Neural progenitor cell (in vitro differentiated cells): ENCODE measurements at regions not wholly inside any gene's neighbourhood (a gene's known extent, or its start where the extent isn't known, plus 50 kb on each side); places are given as distances from the start of the nearest gene placed in this dataset.
"Not testable (repeated sequence)": the region's sequence is repeated elsewhere in the genome, so short reads cannot be mapped to it uniquely, and the experiment has no call there.

Source experiments
- DNase-seq: peaks from one replicate; pipeline ENCODE4 v3.0.0-alpha.2; 2016; ENCODE audit warnings: low spot score
- H2AFZ ChIP-seq: fragments of 200-600 bp; sonication (generic); replicated peaks from 2 replicates; pipeline ENCODE4 v1.6.1; 2016; ENCODE audit warnings: antibody characterized with exemption
- H3F3A ChIP-seq: fragments of 200-600 bp; sonication (generic); 2 replicates; pipeline ENCODE4 v1.6.1; 2016; ENCODE audit warnings: antibody characterized with exemption, low read depth
- H3K27ac ChIP-seq: fragments of 200-600 bp; sonication (generic); 2 replicates; pipeline ENCODE4 v1.5.1; 2016; ENCODE audit warnings: mild to moderate bottlenecking
- H3K27me3 ChIP-seq: fragments of 200-600 bp; sonication (generic); 2 replicates; pipeline ENCODE4 v1.6.1; 2016; ENCODE audit warnings: mild to moderate bottlenecking, moderate library complexity
- H3K36me3 ChIP-seq: fragments of 200-600 bp; sonication (generic); 2 replicates; pipeline ENCODE4 v1.5.1; 2016
- H3K4me1 ChIP-seq: fragments of 200-600 bp; sonication (generic); 2 replicates; pipeline ENCODE4 v1.6.1; 2016; ENCODE audit warnings: mixed run types
- H3K4me2 ChIP-seq: fragments of 200-600 bp; sonication (generic); 2 replicates; pipeline ENCODE4 v1.6.1; 2016
- H3K4me3 ChIP-seq: fragments of 200-600 bp; sonication (generic); 2 replicates; pipeline ENCODE4 v1.5.1; 2016
- H3K79me2 ChIP-seq: fragments of 200-600 bp; sonication (generic); 2 replicates; pipeline ENCODE4 v1.6.1; 2016; ENCODE audit warnings: low read depth
- H3K9ac ChIP-seq: fragments of 200-600 bp; sonication (generic); 2 replicates; pipeline ENCODE4 v1.6.1; 2016
- H3K9me3 ChIP-seq: fragments of 200-600 bp; sonication (generic); 2 replicates; pipeline ENCODE4 v1.5.1; 2016; ENCODE audit warnings: low read depth
- H4K20me1 ChIP-seq: fragments of 200-600 bp; sonication (generic); 2 replicates; pipeline ENCODE4 v1.6.1; 2016; ENCODE audit warnings: low read depth
- H3K27ac Mint-ChIP-seq: 3 replicates; pipeline ENCODE4 v1.8.0; 2021; ENCODE audit warnings: mixed read lengths
- H3K27me3 Mint-ChIP-seq: 2 replicates; pipeline ENCODE4 v1.8.0; 2022; ENCODE audit warnings: low read depth, mild to moderate bottlenecking, inconsistent platforms, moderate library complexity, mixed read lengths; ENCODE audit not compliant: insufficient read depth
- H3K36me3 Mint-ChIP-seq: 3 replicates; pipeline ENCODE4 v1.8.0; 2021; ENCODE audit warnings: mixed read lengths
- H3K4me1 Mint-ChIP-seq: 3 replicates; pipeline ENCODE4 v1.8.0; 2021; ENCODE audit warnings: mixed read lengths
- H3K4me3 Mint-ChIP-seq: 3 replicates; pipeline ENCODE4 v1.8.0; 2021; ENCODE audit warnings: mild to moderate bottlenecking, moderate library complexity, mixed read lengths
- H3K9me3 Mint-ChIP-seq: 3 replicates; pipeline ENCODE4 v1.8.0; 2020; ENCODE audit warnings: mixed read lengths
- EZH2 ChIP-seq: fragments of 200-600 bp; sonication (generic); IDR thresholded peaks from 2 replicates; pipeline ENCODE4 v1.6.1; 2017; ENCODE audit warnings: antibody characterized with exemption, mild to moderate bottlenecking, moderate library complexity
- EZH2phosphoT487 ChIP-seq: fragments of 200-600 bp; sonication (generic); IDR thresholded peaks from 2 replicates; pipeline ENCODE4 v1.6.1; 2017; ENCODE audit warnings: antibody characterized with exemption
- TF ChIP-seq, protein P1 (sequence below): fragments of 200-600 bp; sonication (generic); IDR thresholded peaks from 2 replicates; pipeline ENCODE4 v1.5.1; 2017; ENCODE audit warnings: antibody characterized with exemption, mild to moderate bottlenecking

GRCh38 chr14:105635560-105635959, 109.2 kb downstream of the TMEM121 start:
- Mint-ChIP-seq H3K9me3 (peaks cover 32% of the 10 kb centered on the region), H3K36me3 (peaks cover 2% of the 10 kb centered on the region), H3K27ac (no peak overlapping the region), H3K27me3 (peaks cover 7% of the 10 kb centered on the region), H3K4me3 (no peak overlapping the region), H3K4me1 (no peaks in the 10 kb centered on the region)
- Histone ChIP-seq H3K4me3 (no peak overlapping the region), H2AFZ (no peak overlapping the region), H3K4me2 (no peak overlapping the region), H3K4me1 (no peaks in the 10 kb centered on the region), H3K9ac (no peak overlapping the region), H4K20me1 (no peaks in the 10 kb centered on the region), H3K27me3 (no peaks in the 10 kb centered on the region), H3F3A (no peaks in the 10 kb centered on the region), H3K36me3 (no peaks in the 10 kb centered on the region), H3K79me2 (no peaks in the 10 kb centered on the region), H3K27ac (no peak overlapping the region), H3K9me3 (no peaks in the 10 kb centered on the region)
- no peak for TF ChIP-seq EZH2phosphoT487
- TF ChIP-seq, protein P1, sequence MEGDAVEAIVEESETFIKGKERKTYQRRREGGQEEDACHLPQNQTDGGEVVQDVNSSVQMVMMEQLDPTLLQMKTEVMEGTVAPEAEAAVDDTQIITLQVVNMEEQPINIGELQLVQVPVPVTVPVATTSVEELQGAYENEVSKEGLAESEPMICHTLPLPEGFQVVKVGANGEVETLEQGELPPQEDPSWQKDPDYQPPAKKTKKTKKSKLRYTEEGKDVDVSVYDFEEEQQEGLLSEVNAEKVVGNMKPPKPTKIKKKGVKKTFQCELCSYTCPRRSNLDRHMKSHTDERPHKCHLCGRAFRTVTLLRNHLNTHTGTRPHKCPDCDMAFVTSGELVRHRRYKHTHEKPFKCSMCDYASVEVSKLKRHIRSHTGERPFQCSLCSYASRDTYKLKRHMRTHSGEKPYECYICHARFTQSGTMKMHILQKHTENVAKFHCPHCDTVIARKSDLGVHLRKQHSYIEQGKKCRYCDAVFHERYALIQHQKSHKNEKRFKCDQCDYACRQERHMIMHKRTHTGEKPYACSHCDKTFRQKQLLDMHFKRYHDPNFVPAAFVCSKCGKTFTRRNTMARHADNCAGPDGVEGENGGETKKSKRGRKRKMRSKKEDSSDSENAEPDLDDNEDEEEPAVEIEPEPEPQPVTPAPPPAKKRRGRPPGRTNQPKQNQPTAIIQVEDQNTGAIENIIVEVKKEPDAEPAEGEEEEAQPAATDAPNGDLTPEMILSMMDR, result no peak
- TF ChIP-seq EZH2, result no peak
- DNase-seq, result no peak

DNA sequence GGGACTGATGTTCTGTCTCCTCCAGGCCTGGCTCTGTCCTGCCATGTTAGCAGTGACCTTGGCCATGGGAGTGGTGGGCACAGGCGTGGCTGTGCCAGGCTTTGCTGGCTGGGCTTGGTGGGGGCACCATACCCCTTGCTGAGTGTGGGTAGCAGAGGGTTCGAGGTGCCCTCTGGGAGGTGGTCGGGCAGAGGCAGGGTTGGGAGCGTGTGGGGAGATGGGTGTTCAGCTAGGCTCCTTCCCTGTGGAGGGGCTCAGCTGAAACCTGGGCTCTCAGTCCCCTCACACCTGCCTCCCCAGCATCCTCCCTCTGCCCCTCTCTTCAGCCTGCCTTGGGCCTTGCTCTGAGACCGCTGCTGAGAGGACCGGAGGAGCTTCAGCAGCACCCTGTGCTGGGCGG, 109.6 kb downstream of the TMEM121 start:
- H3K9me3 ChIP-seq, H3K27me3 Mint-ChIP-seq, H3K27ac Mint-ChIP-seq, H2AFZ ChIP-seq, H3K36me3 ChIP-seq, H3K4me1 ChIP-seq, H4K20me1 ChIP-seq, H3K4me3 ChIP-seq, H3K4me3 Mint-ChIP-seq, H3K9ac ChIP-seq, H3K27me3 ChIP-seq, H3K79me2 ChIP-seq, H3F3A ChIP-seq, H3K27ac ChIP-seq, H3K4me2 ChIP-seq, DNase-seq, H3K36me3 Mint-ChIP-seq, H3K4me1 Mint-ChIP-seq: not testable (repeated sequence)
- H3K9me3 Mint-ChIP-seq, result peaks cover 29% of the 10 kb centered on the region

DNA sequence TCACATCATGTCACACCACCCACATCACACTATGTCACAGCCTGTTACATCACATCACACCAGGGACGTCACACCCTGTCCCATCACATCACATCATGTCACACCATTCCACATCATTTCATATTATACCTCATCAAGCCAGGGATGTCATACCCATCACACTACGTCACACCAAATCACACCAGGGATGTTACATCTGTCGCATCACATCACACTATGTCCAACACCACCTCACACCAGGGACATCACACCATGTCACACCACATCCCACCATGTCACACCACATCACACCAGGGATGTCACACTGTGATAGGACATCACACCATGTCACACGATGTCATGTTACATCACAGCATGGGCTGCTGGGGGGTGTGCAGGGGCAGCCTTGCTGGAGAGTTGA, 110.6 kb downstream of the TMEM121 start:
- Mint-ChIP-seq H3K27me3 (peaks cover 4% of the 10 kb centered on the region), H3K4me1 (no peaks in the 10 kb centered on the region), H3K4me3 (no peak overlapping the region), H3K36me3 (peaks cover 2% of the 10 kb centered on the region), H3K9me3 (peaks cover 30% of the 10 kb centered on the region), H3K27ac (no peak overlapping the region)
- Histone ChIP-seq H3K27me3 (no peaks in the 10 kb centered on the region), H3K9ac (no peak overlapping the region), H3F3A (no peaks in the 10 kb centered on the region), H3K9me3 (no peaks in the 10 kb centered on the region), H3K79me2 (no peaks in the 10 kb centered on the region), H3K4me2 (no peak overlapping the region), H3K4me1 (no peaks in the 10 kb centered on the region), H3K27ac (no peak overlapping the region), H2AFZ (no peak overlapping the region), H3K36me3 (no peaks in the 10 kb centered on the region), H4K20me1 (no peaks in the 10 kb centered on the region), H3K4me3 (no peak overlapping the region)
- DNase-seq, result no peak
- TF ChIP-seq EZH2 (no peak), EZH2phosphoT487 (no peak)
- TF ChIP-seq, protein P1, result no peak

- H3K9ac ChIP-seq, H3K9me3 ChIP-seq, H3K4me2 ChIP-seq, H3K4me3 Mint-ChIP-seq, H3K27me3 Mint-ChIP-seq, H3K4me1 Mint-ChIP-seq, H3K27ac Mint-ChIP-seq, H3K4me1 ChIP-seq, H4K20me1 ChIP-seq, H3F3A ChIP-seq, DNase-seq, H3K36me3 ChIP-seq, H3K27ac ChIP-seq, H3K36me3 Mint-ChIP-seq, H3K79me2 ChIP-seq, H3K27me3 ChIP-seq, H2AFZ ChIP-seq, H3K4me3 ChIP-seq: not testable (repeated sequence)
- peaks cover 28% of the 10 kb centered on the region for H3K9me3 Mint-ChIP-seq
Observed at GRCh38 chr14:105637345-105637744, 111.0 kb downstream of the TMEM121 start.

- H3K27me3 ChIP-seq, H3K9ac ChIP-seq, H3K4me3 ChIP-seq, H3K27me3 Mint-ChIP-seq, H3K27ac Mint-ChIP-seq, H2AFZ ChIP-seq, H3K36me3 ChIP-seq, H3K4me3 Mint-ChIP-seq, H3K27ac ChIP-seq, DNase-seq, H3K4me1 Mint-ChIP-seq, H3K79me2 ChIP-seq, H3F3A ChIP-seq, H3K4me1 ChIP-seq, H3K36me3 Mint-ChIP-seq, H4K20me1 ChIP-seq, H3K4me2 ChIP-seq, H3K9me3 ChIP-seq: not testable (repeated sequence)
- peaks cover 21% of the 10 kb centered on the region for H3K9me3 Mint-ChIP-seq
Observed at GRCh38 chr14:105639969-105640931, 113.9 kb downstream of the TMEM121 start.
